Suppressor macrophage treated with lipopolysaccharide for 1 hour (primary cell): ENCODE measurements at regions not wholly inside any gene's neighbourhood (a gene's known extent, or its start where the extent isn't known, plus 50 kb on each side); places are given as distances from the start of the nearest gene placed in this dataset.

Experiments
- DNase-seq, 3 donors: peaks; one replicate each; pipeline ENCODE4 v3.0.0-alpha.2; 2020 to 2022

DNA sequence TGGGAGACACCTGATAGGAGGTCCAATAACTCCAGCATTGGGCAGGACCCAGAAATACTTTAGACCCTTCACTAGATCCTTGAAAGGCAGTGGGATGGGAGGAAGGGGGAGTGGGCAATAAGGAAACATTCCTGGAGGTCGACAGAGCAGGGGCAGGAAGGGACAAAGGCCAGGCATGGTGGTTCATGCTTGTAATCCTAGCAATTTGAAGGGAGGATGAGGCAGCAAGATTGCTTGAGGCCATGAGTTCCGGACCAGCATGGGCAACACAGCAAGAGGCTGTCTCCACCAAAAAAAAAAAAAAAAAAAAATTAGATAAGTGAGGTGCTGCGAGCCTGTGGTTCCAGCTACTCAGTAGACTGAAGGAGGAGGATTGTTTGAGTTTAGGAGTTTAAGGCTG, 134.9 kb downstream of the JCAD start:
- peak in 1 of 3 donors; percentile 15 for DNase-seq

DNA sequence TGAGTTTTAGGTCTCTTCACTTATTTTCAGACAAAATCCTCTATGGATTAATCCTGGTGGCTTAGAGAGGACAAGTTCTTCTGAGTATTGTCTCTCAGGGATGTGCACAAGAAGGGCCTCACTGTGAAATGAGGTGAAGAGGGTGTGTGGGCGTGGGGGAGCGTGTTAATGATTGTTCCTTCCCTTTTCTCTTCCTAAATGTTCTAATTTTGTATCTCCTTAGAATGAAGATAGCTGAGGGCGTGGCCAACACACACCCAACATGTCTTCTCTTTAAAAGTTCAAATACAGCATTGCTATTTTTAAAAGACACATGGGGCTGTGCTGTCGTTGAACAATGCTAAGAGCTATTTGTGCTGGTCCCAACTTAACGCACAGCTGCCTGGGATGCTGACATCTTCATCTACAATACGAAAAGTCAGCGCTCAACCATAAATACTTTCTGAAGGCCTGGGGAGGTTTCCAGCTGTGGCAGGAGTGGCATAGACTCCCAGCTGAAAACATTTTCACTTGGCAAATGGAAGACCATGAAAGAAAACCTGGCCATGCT, 135.9 kb downstream of the JCAD start:
- peak; percentile 11 to 36 (median 16) for DNase-seq

DNA sequence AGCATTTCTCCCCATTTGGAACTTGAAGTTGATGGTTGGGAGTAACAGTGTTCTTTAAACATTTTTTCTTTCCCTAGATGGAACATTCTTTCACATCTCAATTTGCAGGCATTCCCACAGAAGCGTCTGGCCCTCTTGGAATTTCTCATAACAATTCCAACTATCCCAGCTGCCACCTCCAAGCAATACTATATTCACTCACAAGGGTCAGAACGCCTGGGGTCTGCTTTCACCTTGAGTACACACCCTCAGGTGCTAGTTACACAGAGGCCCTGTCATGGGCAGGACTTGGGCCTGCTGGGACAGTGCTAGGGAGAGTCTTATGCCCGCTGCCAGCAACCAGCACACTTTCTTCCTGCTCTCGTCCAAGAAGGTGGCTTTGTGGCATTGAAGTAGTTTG, 136.5 kb downstream of the JCAD start:
- DNase-seq = peak in 1 of 3 donors; percentile 1

DNA sequence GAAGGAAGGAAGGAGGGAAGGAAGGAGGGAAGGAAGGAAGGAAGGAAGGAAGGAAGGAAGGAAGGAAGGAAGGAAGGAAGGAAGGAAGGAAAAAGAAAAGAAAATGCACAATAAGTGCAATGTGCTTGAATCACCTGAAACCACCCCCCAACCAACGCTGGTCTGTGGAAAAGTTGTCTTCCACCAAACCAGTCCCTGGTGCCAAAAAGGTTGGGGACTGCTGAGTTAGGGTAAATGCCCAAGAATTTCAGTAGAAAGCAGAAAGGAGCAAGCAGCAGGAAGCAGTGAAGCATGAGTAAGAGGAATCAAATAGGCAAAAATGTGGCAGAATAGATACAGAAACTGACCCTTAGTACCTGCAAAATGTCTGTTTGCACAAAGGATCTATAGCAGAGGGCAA, 137.2 kb downstream of the JCAD start:
- no peak for DNase-seq

DNA sequence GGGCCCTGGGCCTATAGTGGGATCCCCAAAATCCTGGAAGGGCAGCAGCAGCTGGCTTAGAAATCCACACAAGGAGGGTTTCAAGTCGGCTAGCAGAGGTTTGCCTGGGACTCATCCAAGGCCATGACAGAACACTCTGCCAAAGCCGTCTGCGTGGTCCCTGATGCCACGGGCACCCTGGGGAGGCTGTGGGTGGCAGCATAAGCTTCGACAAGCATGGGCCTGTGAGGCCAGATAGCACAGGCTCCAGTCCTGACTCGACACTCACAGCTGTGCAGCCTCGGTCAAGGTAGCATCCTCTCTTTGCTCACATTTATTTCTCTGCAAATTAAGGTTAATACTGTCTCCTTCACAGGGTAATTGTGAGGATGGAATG, 138.3 kb downstream of the JCAD start:
- DNase-seq = peak in 1 of 3 donors; percentile 12

DNA sequence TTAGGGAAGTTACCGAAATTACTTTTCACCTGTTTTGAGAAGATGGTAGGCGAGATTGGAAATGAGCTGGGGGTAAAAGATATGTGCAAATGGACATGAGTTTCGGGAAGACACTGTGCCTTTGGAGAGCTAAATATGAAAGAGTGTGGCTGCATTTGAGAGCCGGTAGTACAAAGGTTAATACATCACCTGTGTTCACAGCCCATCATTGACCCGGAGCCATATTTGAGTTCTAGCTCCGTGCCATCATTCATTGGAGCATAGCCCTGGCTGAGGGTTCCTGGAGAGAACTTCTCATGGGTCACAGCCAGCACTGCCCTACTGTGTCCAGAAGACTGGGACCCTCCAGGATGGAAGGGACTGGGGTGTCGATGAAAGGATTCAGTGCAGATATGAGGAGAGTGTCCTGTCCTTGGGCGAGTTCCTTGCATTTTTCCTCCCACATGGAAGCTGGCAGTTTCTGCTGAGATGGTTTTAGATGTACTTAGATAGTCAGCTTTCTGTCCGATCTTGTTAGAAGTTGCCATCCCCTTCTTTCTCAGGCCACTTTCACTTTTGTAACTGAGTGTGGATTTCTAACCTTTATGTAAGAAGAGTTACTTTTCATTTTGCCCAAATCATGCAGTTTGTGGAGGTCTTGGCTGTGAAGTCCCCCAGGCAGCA, 138.8 kb downstream of the JCAD start:
- peak in 1 of 3 donors; percentile 5 for DNase-seq

DNA sequence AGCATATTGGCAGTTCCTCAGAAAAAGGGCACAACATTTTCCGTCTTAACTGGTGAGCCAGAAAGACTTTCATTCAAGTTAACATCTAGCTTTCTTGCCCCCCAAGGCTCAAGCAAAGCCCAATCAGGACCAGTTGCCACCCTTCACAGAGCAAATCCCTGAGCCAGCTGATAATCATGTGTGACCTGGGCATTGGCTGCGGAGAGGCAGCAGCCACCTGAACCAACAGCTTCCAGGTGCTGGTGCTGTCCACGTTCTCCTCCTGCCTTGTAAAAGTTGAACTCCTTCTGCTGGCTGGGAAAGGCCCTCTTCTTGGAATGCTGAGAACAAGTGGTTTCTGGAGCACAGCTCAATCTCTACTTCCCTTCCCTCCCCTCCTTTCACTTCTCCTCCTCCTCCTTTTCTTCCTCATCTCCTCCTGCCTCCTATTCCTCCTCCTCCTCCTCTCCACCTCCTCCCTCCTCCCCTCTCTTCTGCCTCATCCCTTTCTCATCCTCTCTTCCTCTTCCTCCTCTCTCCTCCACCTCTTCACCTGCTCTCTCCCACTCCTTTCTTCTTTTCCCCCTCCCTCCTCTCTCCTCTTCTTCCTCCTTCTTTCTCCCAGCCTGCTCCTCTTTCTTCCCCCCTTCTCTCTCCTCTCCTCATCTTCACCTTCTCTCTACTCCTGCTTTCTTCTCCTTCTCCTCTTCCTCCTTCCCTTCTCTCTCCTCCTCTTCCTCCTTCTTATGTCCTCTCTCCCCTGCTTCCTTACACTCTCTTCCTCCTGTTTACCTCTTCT, 140.6 kb downstream of the JCAD start:
- DNase-seq = no peak

DNA sequence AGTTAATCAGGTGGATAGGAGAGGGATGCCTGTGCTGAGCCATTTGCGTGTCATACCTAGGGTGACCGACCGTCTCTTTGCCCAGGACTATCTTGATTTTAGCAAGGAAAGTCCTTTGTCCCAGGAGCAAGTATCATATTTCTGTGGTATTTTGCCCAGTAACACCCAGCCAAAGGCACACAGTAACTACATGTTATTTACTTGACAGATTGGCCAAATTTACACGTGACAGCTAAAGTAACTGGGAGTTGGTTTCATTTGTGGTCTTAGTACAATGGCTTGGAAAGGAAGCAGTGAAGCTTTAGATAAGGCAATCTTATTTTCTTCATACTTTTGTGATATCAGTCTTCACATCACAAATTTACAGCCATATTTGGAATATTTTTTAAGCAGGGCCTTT, 142.1 kb downstream of the JCAD start:
- DNase-seq = peak in 1 of 3 donors; percentile 6

DNA sequence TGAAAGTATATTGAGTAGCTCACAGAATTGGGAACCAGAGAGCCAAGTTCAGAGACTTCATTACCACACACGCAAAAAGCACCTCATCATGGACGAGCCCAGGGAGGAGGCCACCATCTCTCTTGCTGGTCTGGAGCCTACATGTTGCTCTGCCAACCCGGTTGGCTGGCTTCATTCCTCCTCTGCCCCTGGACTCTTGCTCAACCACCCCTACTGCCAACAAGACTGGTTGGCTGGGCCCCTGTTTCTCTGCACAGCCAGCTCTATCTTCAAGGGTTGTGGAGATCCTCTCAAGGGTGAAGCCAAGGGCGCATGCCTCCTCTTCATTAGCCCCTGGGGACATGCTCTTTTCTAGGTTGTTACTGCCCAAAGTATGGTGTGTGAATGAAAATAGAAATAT, 142.7 kb downstream of the JCAD start:
- peak in 1 of 3 donors; percentile 6 for DNase-seq

DNA sequence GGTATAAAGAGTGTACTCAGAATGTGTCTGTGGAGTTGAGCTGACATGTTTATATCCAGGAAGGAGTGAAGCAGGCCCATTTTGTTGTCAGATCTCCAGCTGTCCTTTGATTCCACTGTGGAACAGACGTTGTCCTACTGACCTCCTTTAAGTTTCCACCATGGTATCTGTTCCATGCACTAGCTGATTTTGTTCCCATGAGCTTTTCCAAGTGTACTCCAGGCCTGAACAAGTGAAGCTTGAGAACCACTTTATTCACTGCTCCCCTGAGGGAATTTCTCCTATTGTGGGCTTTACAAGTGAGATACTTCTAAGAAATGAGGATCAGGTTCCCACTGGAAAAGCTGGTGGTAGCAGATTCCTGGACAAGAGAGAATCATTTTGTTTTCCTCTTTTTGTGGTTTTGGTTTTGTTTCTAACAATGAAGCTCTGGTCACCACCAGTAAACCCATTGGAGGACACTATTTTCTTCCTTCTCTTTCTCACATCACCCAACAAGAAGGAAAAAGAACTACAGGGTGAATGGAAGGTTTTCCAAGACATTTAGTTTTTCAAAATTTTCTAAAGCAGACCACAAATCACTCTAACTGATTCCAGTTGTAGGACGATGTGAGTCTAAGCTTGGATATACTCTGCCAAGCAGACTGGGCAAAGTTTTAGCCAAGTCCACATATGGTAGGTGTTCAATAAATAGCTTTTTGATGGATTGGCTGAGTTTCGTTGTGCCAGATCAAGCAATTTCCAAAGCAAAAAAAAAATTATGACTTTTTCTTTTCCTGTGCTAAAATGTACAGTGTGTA, 144.2 kb downstream of the JCAD start:
- peak in 1 of 3 donors; percentile 10 for DNase-seq

DNA sequence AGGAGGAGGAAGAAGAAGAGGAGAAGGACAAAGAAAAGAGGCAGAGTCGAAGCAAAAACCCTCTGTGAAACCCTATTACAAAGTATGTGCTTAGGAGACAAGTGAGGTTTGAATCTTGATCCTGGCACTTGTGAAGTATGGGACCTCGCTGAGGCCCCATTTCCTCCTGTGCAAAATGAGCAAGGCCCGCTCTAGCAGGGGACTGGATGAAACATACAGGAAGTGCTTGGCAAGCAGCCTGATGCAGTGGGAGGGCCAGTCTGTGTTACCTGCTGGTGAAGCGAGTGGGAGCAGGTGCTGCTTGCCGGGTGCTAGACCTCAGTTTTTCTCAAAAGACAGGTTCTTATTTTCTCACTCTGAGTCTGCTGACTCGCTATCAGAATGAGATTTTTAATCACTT, 150.4 kb downstream of the JCAD start:
- peak in 1 of 3 donors; percentile 9 for DNase-seq

DNA sequence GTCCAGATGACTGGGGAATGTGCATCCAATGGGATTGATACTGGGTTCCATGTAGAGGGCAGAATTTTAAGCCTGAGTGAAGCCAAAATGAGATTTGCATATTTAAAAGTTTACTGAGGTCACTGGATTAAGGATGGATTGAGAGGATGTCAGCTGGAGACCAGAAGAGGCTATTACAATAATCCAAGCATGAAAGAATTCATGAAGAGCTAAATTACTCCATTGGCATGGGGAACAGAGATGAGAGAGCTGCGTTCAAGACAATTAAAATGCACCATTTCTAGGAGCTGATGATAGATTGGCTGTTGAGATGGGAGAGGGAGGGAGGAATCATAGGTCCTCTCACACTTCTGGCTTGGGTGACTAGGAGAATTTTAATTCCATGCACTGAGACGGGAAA, 158.5 kb downstream of the JCAD start:
- no peak for DNase-seq

DNA sequence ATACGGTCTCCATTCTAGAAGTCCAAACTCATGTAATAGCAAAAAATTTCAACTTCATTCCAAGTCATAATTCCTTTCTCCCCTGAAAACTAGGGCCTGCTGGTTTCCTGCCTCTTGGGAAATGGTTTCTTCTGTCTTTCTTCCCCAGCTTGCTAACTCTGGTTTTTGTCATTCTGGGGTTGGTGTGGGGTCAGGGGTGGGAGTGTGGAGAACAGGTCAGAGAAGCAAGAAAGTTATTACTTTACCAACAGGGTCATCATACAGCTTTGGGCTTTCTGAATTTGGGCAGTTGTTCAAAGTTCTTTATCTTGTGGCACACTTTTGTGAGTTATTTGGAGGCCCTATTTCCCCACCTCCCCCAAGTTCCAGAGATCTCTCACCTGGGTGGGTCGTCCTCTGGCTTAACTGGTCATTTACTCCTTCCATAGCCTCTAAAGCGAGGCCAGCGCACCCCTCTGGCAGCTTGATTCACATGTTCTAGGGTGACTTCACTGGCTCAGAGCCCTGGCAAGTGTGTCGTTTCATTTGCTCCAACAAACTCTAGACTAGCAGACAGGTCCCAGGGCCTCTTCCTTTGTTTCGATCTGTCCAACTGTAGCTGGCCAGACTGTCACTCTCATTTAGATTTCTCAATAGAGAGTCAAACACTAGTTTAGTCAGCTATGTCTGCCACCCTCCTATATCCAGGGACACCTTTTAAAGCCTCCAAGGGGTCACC, 161.2 kb downstream of the JCAD start:
- DNase-seq = no peak

DNA sequence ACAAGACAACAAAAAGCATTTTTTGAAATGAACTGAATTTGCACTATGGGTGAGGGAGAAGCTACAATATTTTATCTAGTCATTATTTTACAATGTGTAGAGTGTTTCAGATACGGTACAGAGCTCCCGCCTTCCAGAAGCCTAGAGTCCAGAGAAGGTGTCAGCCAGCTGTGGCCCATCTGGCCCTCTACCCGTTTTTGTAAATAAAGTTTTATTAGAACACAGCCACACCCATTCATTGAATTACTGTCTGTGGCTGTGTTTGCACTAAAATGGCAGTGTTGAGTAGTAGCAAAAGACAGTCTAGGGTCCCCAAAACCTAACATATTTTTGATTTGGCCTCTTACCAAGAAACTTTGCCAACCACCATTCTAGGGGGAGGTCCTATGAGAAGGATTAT, 162.0 kb downstream of the JCAD start:
- no peak for DNase-seq

DNA sequence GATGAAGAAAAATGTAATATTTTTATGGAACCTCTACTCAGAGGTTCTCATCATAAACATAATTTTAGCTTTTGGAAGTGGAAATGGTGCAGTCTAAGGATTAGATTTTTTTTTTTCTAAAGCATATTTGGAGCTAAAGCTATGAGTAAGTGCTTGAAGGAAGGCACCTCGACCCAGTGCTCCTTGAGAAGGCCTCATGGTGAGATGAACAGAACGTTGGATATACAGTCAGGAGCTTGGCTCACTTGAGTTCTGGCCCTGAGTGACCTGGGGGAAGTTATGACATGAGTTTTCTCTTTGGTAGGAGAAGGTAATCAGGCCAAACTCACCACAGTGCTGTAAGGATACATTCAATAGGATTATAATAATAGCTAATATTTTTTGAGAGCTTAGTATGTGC, 163.3 kb downstream of the JCAD start:
- no peak for DNase-seq

DNA sequence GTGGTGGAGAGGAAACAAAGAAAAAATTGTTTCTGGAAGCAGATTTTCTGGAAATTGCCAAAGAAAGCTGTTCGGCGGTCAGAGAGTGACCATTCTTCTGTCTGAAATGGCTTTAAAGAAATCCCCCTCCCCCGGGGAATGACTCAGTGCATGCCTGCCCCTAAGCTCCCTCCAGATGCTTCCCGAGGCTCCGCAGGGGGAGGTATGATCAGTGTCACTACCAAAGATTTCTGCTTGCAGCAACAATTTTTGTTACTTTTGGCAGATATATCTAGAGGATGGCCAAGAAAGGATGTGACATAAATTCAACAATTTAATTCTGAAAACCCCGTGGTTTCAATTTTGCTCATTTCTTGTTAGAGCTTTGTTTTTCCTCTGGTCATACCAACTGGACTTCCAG, 163.9 kb downstream of the JCAD start:
- DNase-seq = peak in 1 of 3 donors; percentile 34

DNA sequence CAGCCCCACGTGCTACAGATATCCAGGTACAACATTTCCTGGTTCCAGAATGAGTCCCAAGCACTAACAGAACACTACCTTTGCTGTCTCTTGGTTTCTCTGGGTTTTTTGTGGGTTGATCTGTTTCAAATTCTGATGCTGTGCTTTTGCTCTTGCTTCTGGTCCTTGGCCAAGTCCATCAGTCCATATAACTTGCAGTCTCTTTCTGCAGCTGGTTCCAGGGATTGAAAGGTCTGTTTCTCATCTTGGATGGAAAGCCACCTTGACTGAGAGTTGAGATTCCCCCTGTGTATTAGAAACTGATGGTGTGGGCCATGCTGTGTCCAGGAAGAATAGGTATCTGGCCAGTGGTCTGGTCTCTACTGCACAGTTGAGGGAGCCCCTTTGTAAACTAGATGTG, 171.1 kb downstream of the JCAD start:
- no peak for DNase-seq

DNA sequence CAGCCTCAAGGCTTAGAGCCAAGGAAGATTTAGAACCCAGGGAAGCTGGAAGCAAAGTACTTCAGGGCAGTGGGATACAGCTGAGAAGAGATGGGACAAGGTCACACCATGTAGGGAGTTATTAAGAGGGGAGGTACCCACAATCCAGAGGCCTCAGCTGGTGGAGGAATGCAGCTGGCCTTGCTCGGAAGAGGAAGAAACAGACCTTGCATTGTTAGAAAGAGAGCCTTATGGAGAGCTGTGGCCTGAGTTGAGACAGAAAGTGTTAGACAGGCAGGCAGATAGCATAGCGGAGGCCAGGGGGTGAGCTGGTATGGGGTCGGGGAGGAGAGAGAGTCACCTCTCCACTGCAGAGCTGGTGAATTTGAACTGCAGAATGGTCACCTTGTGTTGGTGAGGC, 173.1 kb downstream of the JCAD start:
- no peak for DNase-seq

DNA sequence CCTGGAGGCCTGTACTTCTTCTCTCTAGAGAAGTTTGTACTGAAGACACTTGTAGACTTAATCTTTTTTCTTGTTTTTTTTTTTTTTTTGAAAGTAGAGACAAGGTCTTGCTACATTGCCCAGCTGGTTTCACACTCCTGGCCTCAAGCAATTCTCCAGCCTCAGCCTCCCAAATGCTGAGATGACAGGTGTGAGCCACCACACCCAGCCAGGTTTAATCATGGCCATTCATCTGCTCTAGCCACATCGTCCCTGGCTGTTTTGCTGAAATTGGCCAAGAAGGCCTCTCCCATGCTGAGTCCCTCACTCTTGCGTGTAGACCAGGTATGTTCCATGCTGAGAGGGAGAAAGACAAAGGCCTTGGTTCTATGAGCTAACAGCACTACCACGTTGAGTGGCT, 176.2 kb downstream of the JCAD start:
- no peak for DNase-seq

DNA sequence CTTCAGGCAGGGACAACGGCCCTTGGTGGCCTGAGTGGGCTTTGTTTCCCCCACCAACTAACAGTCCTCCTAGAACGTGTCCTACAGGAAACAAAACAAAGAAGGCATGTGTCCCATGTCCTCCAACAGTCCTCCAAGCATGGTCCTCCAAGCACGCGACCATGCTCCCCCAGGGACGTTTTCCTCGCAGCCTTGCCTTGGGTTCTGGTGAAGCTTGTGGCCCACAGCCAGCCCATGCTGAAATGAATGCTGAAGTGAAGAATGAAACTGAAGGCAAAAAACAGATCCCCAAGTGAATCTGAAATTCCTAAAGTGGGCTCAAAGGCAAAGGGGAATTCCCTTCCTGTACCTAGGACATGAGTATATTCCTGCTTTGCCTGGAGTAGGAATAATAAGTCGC, 176.6 kb downstream of the JCAD start:
- no peak for DNase-seq

DNA sequence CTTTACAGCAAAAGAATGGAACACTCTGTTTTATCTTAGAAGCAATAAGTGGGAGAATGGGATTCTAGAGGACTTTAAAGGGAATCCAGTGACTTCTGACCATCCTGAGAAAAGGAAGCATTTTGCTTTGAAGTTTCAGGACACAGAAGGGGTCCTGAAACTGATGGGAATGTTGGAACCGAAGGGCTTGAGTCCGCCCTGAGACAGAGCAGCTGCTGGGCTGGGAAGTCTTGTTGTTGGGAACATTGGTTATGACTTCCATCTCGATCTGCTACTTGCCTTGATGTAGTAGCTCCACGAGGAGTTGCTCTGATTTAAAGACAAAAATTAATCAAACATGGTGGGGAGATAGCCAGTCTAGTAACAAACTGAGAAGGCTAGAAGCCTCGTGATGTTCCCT, 177.6 kb downstream of the JCAD start:
- DNase-seq = no peak

DNA sequence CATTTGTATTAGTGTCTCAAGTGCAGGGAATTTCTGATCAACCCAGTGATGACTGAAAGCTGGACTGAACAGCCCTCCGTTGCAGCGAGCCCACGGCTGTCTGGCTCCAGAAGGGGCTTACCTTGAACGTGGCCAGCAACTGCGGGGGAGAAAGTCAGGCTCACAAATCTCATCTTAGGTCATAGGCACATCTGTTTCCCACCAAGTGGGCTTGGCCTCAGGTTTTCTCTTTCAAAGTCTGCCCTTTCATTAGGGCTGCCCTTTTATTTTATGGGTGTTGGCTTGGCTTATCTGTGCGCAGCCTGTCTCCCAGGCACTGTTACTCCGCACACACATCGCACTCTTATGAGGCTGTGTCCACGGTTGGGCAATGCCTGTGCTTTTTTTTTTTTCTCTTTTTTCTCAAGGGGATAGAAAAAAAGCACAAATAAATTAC, 178.0 kb downstream of the JCAD start:
- DNase-seq = no peak

DNA sequence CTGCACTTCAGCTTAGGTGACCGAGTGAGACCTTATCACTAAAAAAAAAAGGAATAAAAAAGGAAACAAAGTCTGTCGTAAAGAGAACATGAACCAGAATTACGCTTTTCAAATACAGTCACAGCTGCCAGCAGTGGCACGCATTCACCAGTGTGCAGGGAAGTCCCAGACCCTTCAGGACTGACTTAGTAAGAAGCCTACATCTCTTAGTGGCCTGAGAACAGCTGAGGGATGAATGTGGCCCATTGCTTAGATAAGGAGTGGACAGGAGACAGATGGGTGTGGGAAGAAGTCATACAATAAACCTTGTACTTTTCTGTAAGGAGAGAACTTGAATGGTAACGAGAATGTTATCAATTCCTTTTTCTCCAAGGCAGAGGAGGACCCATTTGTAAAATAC, 178.5 kb downstream of the JCAD start:
- no peak for DNase-seq
